H1 (cell line): ENCODE measurements at regions not wholly inside any gene's neighbourhood (a gene's known extent, or its start where the extent isn't known, plus 50 kb on each side); places are given as distances from the start of the nearest gene placed in this dataset.
"Not testable (repeated sequence)": the region's sequence is repeated elsewhere in the genome, so short reads cannot be mapped to it uniquely, and the experiment has no call there.

Experiments used
- CTCF ChIA-PET: fragments of 300-600 bp; sonication (Branson Sonifier 250); formaldehyde crosslinking; loops from one replicate; lab custom pipeline; 2021; ENCODE audit not compliant: partially characterized antibody; lab: Charles Lee
- POLR2A ChIA-PET: fragments of 300-600 bp; sonication (Branson Sonifier 250); formaldehyde crosslinking; loops from one replicate; lab custom pipeline; 2021; ENCODE audit warnings: inconsistent platforms; ENCODE audit not compliant: partially characterized antibody; lab: Charles Lee
- DNase-seq, 2 experiments: peaks; one replicate each; pipeline versions ENCODE4 v3.0.0 to v3.0.0-alpha.2; 2010 to 2022; ENCODE audit warnings: low spot score in 2 of 2, low read depth in 1 of 2, mixed read lengths in 1 of 2
- FAIRE-seq: peaks from 2 replicates; lab custom pipeline; 2011; peaks lifted over from hg19 to GRCh38; lab: Jason Lieb, UNC
- H2AFZ ChIP-seq: 2 replicates; pipeline ENCODE4 v1.8.1; 2012; ENCODE audit warnings: low read length, inconsistent platforms
- H2AK5ac ChIP-seq: 2 replicates; pipeline ENCODE4 v1.6.1; 2013; ENCODE audit warnings: low read depth, low read length
- H2BK120ac ChIP-seq: replicated peaks from 2 replicates; pipeline ENCODE3; 2013; ENCODE audit warnings: low read depth, low read length, inconsistent platforms
- H2BK12ac ChIP-seq: 2 replicates; pipeline ENCODE4 v1.6.1; 2013; ENCODE audit warnings: low read depth, low read length
- H2BK15ac ChIP-seq: 2 replicates; pipeline ENCODE4 v1.6.1; 2013; ENCODE audit warnings: low read length
- H2BK20ac ChIP-seq: 2 replicates; pipeline ENCODE4 v1.6.1; 2013; ENCODE audit warnings: low read length
- H2BK5ac ChIP-seq: 2 replicates; pipeline ENCODE4 v1.6.1; 2013; ENCODE audit warnings: low read depth, low read length
- H3K14ac ChIP-seq: 2 replicates; pipeline ENCODE4 v1.6.1; 2013; ENCODE audit warnings: inconsistent platforms; ENCODE audit not compliant: insufficient read length
- H3K18ac ChIP-seq: 2 replicates; pipeline ENCODE4 v1.6.1; 2013; ENCODE audit warnings: low read length; ENCODE audit errors: extremely low read depth
- H3K23ac ChIP-seq: 2 replicates; pipeline ENCODE4 v1.6.1; 2013; ENCODE audit warnings: inconsistent platforms; ENCODE audit not compliant: insufficient read length
- H3K23me2 ChIP-seq: 2 replicates; pipeline ENCODE4 v1.6.1; 2013; ENCODE audit warnings: low read depth, low read length
- H3K27ac ChIP-seq: 2 replicates; pipeline ENCODE4 v1.6.1; 2011; ENCODE audit warnings: low read depth, low read length, inconsistent platforms
- H3K27me3 ChIP-seq, 4 experiments: replicated peaks in 1 of 4; 1 replicate in 1 of 4; 2 replicates in 3 of 4; pipeline versions ENCODE4 v1.6.1 to v1.8.1; 2011 to 2013; ENCODE audit warnings: low read length in 3 of 4, mild to moderate bottlenecking in 3 of 4, inconsistent platforms in 2 of 4, mixed read lengths in 2 of 4, moderate library complexity in 1 of 4; ENCODE audit not compliant: control insufficient read depth in 3 of 4, insufficient read depth in 3 of 4; ENCODE audit errors: extremely low read depth in 1 of 4
- H3K36me3 ChIP-seq, 4 experiments: 2 replicates each; pipeline versions ENCODE4 v1.6.1 to v1.8.1; 2011 to 2013; ENCODE audit warnings: mild to moderate bottlenecking in 4 of 4, low read length in 3 of 4, moderate library complexity in 2 of 4, control low read depth in 1 of 4, inconsistent platforms in 1 of 4; ENCODE audit not compliant: insufficient read depth in 4 of 4, control insufficient read depth in 2 of 4
- H3K4ac ChIP-seq: replicated peaks from 2 replicates; pipeline ENCODE3; 2013; ENCODE audit warnings: low read length, low read depth, mixed read lengths, inconsistent platforms; ENCODE audit not compliant: insufficient read length
- H3K4me1 ChIP-seq, 4 experiments: replicated peaks in 1 of 4; 1 replicate in 1 of 4; 2 replicates in 3 of 4; pipeline versions ENCODE4 v1.6.1 to v1.8.1; 2011 to 2013; ENCODE audit warnings: low read length in 3 of 4, inconsistent platforms in 2 of 4, mixed read lengths in 1 of 4; ENCODE audit not compliant: insufficient read depth in 4 of 4, control insufficient read depth in 3 of 4
- H3K4me2 ChIP-seq, 2 experiments: 2 replicates each; pipeline versions ENCODE4 v1.6.1 to v1.8.1; 2011 to 2013; ENCODE audit warnings: low read depth in 2 of 2, low read length in 2 of 2, control low read depth in 1 of 2, inconsistent platforms in 1 of 2, mild to moderate bottlenecking in 1 of 2; ENCODE audit not compliant: insufficient read depth in 1 of 2
- H3K4me3 ChIP-seq, 4 experiments: fragments of 200-600, 300-600 bp in 1 of 4; sonication (generic), shearing (Covaris generic), sonication (Bioruptor Twin) in 1 of 4; 2 replicates each; pipeline versions ENCODE4 v1.5.1 to v1.8.1; 2011 to 2016; ENCODE audit warnings: low read length in 4 of 4, low read depth in 3 of 4, control low read depth in 2 of 4, inconsistent platforms in 2 of 4, mild to moderate bottlenecking in 2 of 4, mixed read lengths in 1 of 4, moderate library complexity in 1 of 4; ENCODE audit not compliant: insufficient read depth in 2 of 4; ENCODE audit errors: extremely low read depth in 1 of 4
- H3K56ac ChIP-seq: replicated peaks from 2 replicates; pipeline ENCODE3; 2013; ENCODE audit warnings: low read depth, mild to moderate bottlenecking, mixed read lengths, low read length, inconsistent platforms; ENCODE audit not compliant: insufficient read length
- H3K79me1 ChIP-seq: 2 replicates; pipeline ENCODE4 v1.6.1; 2013; ENCODE audit warnings: low read depth, low read length, control low read depth
- H3K79me2 ChIP-seq, 2 experiments: 2 replicates each; pipeline versions ENCODE4 v1.6.1 to v1.8.1; 2012 to 2013; ENCODE audit warnings: low read length in 2 of 2, mild to moderate bottlenecking in 2 of 2, inconsistent platforms in 1 of 2; ENCODE audit not compliant: insufficient read depth in 2 of 2, control insufficient read depth in 1 of 2
- H3K9ac ChIP-seq, 4 experiments: replicated peaks in 1 of 4; 1 replicate in 1 of 4; 2 replicates in 3 of 4; pipeline versions ENCODE4 v1.6.1 to v1.8.1; 2011 to 2013; ENCODE audit warnings: low read depth in 3 of 4, low read length in 3 of 4, control low read depth in 2 of 4, mild to moderate bottlenecking in 2 of 4, moderate library complexity in 2 of 4, inconsistent platforms in 1 of 4; ENCODE audit errors: extremely low read depth in 1 of 4
- H3K9me3 ChIP-seq, 2 experiments: 2 replicates each; pipeline versions ENCODE4 v1.6.1 to v1.8.1; 2012 to 2013; ENCODE audit warnings: mild to moderate bottlenecking in 2 of 2, moderate library complexity in 2 of 2, control low read depth in 1 of 2, inconsistent platforms in 1 of 2, low read depth in 1 of 2, low read length in 1 of 2, mixed read lengths in 1 of 2; ENCODE audit not compliant: insufficient read depth in 2 of 2
- H4K20me1 ChIP-seq, 2 experiments: replicated peaks in 1 of 2; 2 replicates each; pipeline versions ENCODE3 to v1.8.1; 2011 to 2013; ENCODE audit warnings: inconsistent platforms in 2 of 2, low read length in 2 of 2, mild to moderate bottlenecking in 1 of 2; ENCODE audit not compliant: insufficient read depth in 2 of 2, control insufficient read depth in 1 of 2
- H4K5ac ChIP-seq: 2 replicates; pipeline ENCODE4 v1.6.1; 2013; ENCODE audit warnings: low read length, low read depth, mixed read lengths, inconsistent platforms; ENCODE audit not compliant: insufficient read length
- H4K8ac ChIP-seq: 2 replicates; pipeline ENCODE4 v1.8.0; 2013; ENCODE audit warnings: mild to moderate bottlenecking, moderate library complexity, low read length, inconsistent platforms; ENCODE audit not compliant: insufficient read depth; ENCODE audit errors: extremely low read depth
- H4K91ac ChIP-seq: replicated peaks from 2 replicates; pipeline ENCODE3; 2013; ENCODE audit warnings: low read length, mixed read lengths, inconsistent platforms; ENCODE audit not compliant: insufficient read length
- WGBS, 2 experiments: shearing (Covaris generic) in 1 of 2; methylation state at CpG; one replicate each; pipeline versions ENCODE4 v1.1.6 to v1.1.7; 2013 to 2015; ENCODE audit warnings: low lambda C conversion rate in 2 of 2, mixed read lengths in 2 of 2, inconsistent platforms in 1 of 2, low coverage in 1 of 2, missing lambda C conversion rate in 1 of 2; ENCODE audit not compliant: insufficient replicate concordance in 2 of 2, insufficient coverage in 1 of 2, insufficient read length in 1 of 2; ENCODE audit errors: extremely low coverage in 1 of 2, missing lambda C conversion rate in 1 of 2; 5-methylcytosine and 5-hydroxymethylcytosine counted together

- H3K18ac ChIP-seq, H4K8ac ChIP-seq, H3K27ac ChIP-seq, H3K79me2 ChIP-seq, H2BK120ac ChIP-seq, H3K23ac ChIP-seq, H4K20me1 ChIP-seq, H2BK12ac ChIP-seq, POLR2A ChIA-PET, CTCF ChIA-PET, H3K4me1 ChIP-seq, DNase-seq, H3K56ac ChIP-seq, H3K36me3 ChIP-seq, H3K23me2 ChIP-seq, H2BK15ac ChIP-seq, H3K27me3 ChIP-seq, H3K4me3 ChIP-seq, H3K4ac ChIP-seq, FAIRE-seq, H4K5ac ChIP-seq, H3K4me2 ChIP-seq, H4K91ac ChIP-seq, H2AFZ ChIP-seq, H3K9ac ChIP-seq, H3K14ac ChIP-seq, H2BK20ac ChIP-seq, H3K79me1 ChIP-seq, H3K9me3 ChIP-seq, H2BK5ac ChIP-seq, H2AK5ac ChIP-seq: not testable (repeated sequence)
- WGBS, 2 experiments = 92% methylated on average over 1 of the region's 1 CpG; no CpG with 5 or more reads in 1 of the 2 experiments
These were observed 597.8 kb downstream of the TTLL7 start for GRCh38 chr1:83401146-83401545.

GRCh38 chr1:83400173-83400572 is 598.8 kb downstream of the TTLL7 start:
- H2BK15ac ChIP-seq, H3K27ac ChIP-seq, H3K4ac ChIP-seq, H3K18ac ChIP-seq, H2AFZ ChIP-seq, H3K4me3 ChIP-seq, H2BK5ac ChIP-seq, H3K36me3 ChIP-seq, H4K8ac ChIP-seq, POLR2A ChIA-PET, H3K14ac ChIP-seq, H2BK20ac ChIP-seq, H2BK120ac ChIP-seq, CTCF ChIA-PET, H2BK12ac ChIP-seq, DNase-seq, FAIRE-seq, H4K5ac ChIP-seq, H2AK5ac ChIP-seq, H3K23me2 ChIP-seq, H3K4me1 ChIP-seq, H3K23ac ChIP-seq, H3K79me1 ChIP-seq, H3K56ac ChIP-seq, H3K27me3 ChIP-seq, H4K20me1 ChIP-seq, H3K4me2 ChIP-seq, H4K91ac ChIP-seq, H3K9me3 ChIP-seq, H3K79me2 ChIP-seq, H3K9ac ChIP-seq: not testable (repeated sequence)
